Neural crest cell (in vitro differentiated cells): ENCODE measurements at regions not wholly inside any gene's neighbourhood (a gene's known extent, or its start where the extent isn't known, plus 50 kb on each side); places are given as distances from the start of the nearest gene placed in this dataset.

Experiments
- DNase-seq: peaks from one replicate; pipeline ENCODE4 v3.0.0; 2021; ENCODE audit warnings: low read depth, mixed read lengths, low spot score
- H3K27ac Mint-ChIP-seq: one replicate; pipeline ENCODE4 v1.8.0; 2021; ENCODE audit warnings: mild to moderate bottlenecking, mixed read lengths; ENCODE audit not compliant: unreplicated experiment
- H3K27me3 Mint-ChIP-seq: 2 replicates; pipeline ENCODE4 v1.8.0; 2021; ENCODE audit warnings: low read depth, mild to moderate bottlenecking, mixed read lengths
- H3K36me3 Mint-ChIP-seq: 2 replicates; pipeline ENCODE4 v1.8.0; 2021; ENCODE audit warnings: low read depth, mild to moderate bottlenecking, mixed read lengths
- H3K4me1 Mint-ChIP-seq: 2 replicates; pipeline ENCODE4 v1.8.0; 2021; ENCODE audit warnings: mixed read lengths
- H3K4me3 Mint-ChIP-seq: one replicate; pipeline ENCODE4 v1.8.0; 2021; ENCODE audit warnings: mild to moderate bottlenecking, mixed read lengths
- H3K9me3 Mint-ChIP-seq: 2 replicates; pipeline ENCODE4 v1.8.0; 2021; ENCODE audit warnings: mixed read lengths
- CTCF ChIP-seq: fragments of 200-600 bp; sonication (generic); conservative IDR thresholded peaks from 2 replicates; pipeline ENCODE4 v1.5.0; 2021; ENCODE audit warnings: antibody characterized with exemption, mild to moderate bottlenecking

GRCh38 chr2:241939541-241939940 is 70.0 kb downstream of the RTP5 start:
- no peak overlapping the region for H3K4me3 Mint-ChIP-seq
- no peaks in the 10 kb centered on the region for H3K4me1 Mint-ChIP-seq
- H3K27ac Mint-ChIP-seq: no peak overlapping the region
- peaks cover 2% of the 10 kb centered on the region for H3K27me3 Mint-ChIP-seq
- no peak for TF ChIP-seq CTCF
- peaks cover 6% of the 10 kb centered on the region for H3K36me3 Mint-ChIP-seq
- peaks cover 6% of the 10 kb centered on the region for H3K9me3 Mint-ChIP-seq
- no peak for DNase-seq

- Mint-ChIP-seq H3K9me3 (peaks cover 5% of the 10 kb centered on the region), H3K4me3 (no peak overlapping the region), H3K36me3 (peaks cover 6% of the 10 kb centered on the region), H3K27me3 (peaks cover 2% of the 10 kb centered on the region), H3K27ac (no peak overlapping the region), H3K4me1 (no peaks in the 10 kb centered on the region)
- TF ChIP-seq CTCF: peak; percentile 39
- DNase-seq: no peak
Observed at GRCh38 chr2:241940329-241940728, 70.8 kb downstream of the RTP5 start.

GRCh38 chr2:241941691-241942301 is 72.3 kb downstream of the RTP5 start:
- TF ChIP-seq CTCF: no peak
- peaks cover 13% of the 10 kb centered on the region for H3K4me1 Mint-ChIP-seq
- DNase-seq: no peak
- peaks cover 5% of the 10 kb centered on the region for H3K9me3 Mint-ChIP-seq
- no peak overlapping the region for H3K27ac Mint-ChIP-seq
- H3K36me3 Mint-ChIP-seq: peaks cover 6% of the 10 kb centered on the region
- H3K27me3 Mint-ChIP-seq: peaks cover 16% of the 10 kb centered on the region
- H3K4me3 Mint-ChIP-seq: no peak overlapping the region

- peaks cover 24% of the 10 kb centered on the region for H3K27me3 Mint-ChIP-seq
- H3K27ac Mint-ChIP-seq: no peak overlapping the region
- H3K4me1 Mint-ChIP-seq: peaks cover 14% of the 10 kb centered on the region
- TF ChIP-seq CTCF: no peak
- no peak for DNase-seq
- H3K36me3 Mint-ChIP-seq: peaks cover 6% of the 10 kb centered on the region
- H3K4me3 Mint-ChIP-seq: no peak overlapping the region
- H3K9me3 Mint-ChIP-seq: peaks cover 5% of the 10 kb centered on the region
Observed at GRCh38 chr2:241942416-241943208, 73.1 kb downstream of the RTP5 start.

- Mint-ChIP-seq H3K27ac (no peak overlapping the region), H3K27me3 (peaks cover 27% of the 10 kb centered on the region), H3K4me1 (peaks cover 14% of the 10 kb centered on the region), H3K36me3 (peaks cover 6% of the 10 kb centered on the region), H3K4me3 (no peak overlapping the region), H3K9me3 (peaks cover 5% of the 10 kb centered on the region)
- no peak for DNase-seq
- no peak for TF ChIP-seq CTCF
Observed at GRCh38 chr2:241943209-241943850, 73.8 kb downstream of the RTP5 start.
